ENCODE measurements at regions not wholly inside any gene's neighbourhood (a gene's known extent, or its start where the extent isn't known, plus 50 kb on each side); places are given as distances from the start of the nearest gene placed in this dataset.

- intact Hi-C loops (cut with DNase I) = no loop called here
- Histone ChIP-seq H3K27me3 (ENCODE audit: control insufficient read depth, insufficient read depth) (no peaks in the 10 kb centered on the region), H3K4me1 (ENCODE audit: control insufficient read depth, insufficient read depth, low read length) (no peaks in the 10 kb centered on the region), H3K27ac (ENCODE audit: low read length) (no peak overlapping the region), H3K9me3 (ENCODE audit: control insufficient read depth, low read length) (no peaks in the 10 kb centered on the region), H3K4me3 (ENCODE audit: low read length) (no peak overlapping the region)
- WGBS = 74% methylated on average over 3 of the region's 3 CpGs
- ATAC-seq (no peak), DNase-seq (no peak)
Observed at GRCh38 chr4:181989071-181989470, 254.1 kb upstream of the TENM3 start.

GRCh38 chr4:181991369-181992108 lies 251.7 kb upstream of the TENM3 start:
- Histone ChIP-seq H3K27me3 (ENCODE audit: control insufficient read depth, insufficient read depth) (no peaks in the 10 kb centered on the region), H3K4me1 (ENCODE audit: control insufficient read depth, insufficient read depth, low read length) (no peaks in the 10 kb centered on the region), H3K4me3 (ENCODE audit: low read length) (no peak overlapping the region), H3K27ac (ENCODE audit: low read length) (no peak overlapping the region), H3K9me3 (ENCODE audit: control insufficient read depth, low read length) (no peaks in the 10 kb centered on the region)
- DNase-seq = no peak
- WGBS = 83% methylated on average over 7 of the region's 7 CpGs
- no peak for ATAC-seq
- intact Hi-C loops (cut with DNase I) = no loop called here

GRCh38 chr4:181998398-181999295 lies 244.6 kb upstream of the TENM3 start:
- intact Hi-C loops (cut with DNase I) = no loop called here
- ATAC-seq = no peak
- 79% methylated on average over 5 of the region's 5 CpGs for WGBS

GRCh38 chr4:182000077-182000476 lies 243.1 kb upstream of the TENM3 start:
- H3K27me3 ChIP-seq (ENCODE audit: control insufficient read depth, insufficient read depth) = no peaks in the 10 kb centered on the region
- 80% methylated on average over 6 of the region's 6 CpGs for WGBS
- DNase-seq = no peak
- H3K27ac ChIP-seq (ENCODE audit: low read length) = no peak overlapping the region
- no peaks in the 10 kb centered on the region for H3K4me1 ChIP-seq (ENCODE audit: control insufficient read depth, insufficient read depth, low read length)
- H3K9me3 ChIP-seq (ENCODE audit: control insufficient read depth, low read length) = no peaks in the 10 kb centered on the region
- intact Hi-C loops (cut with DNase I) = no loop called here
- no peak for ATAC-seq
- H3K4me3 ChIP-seq (ENCODE audit: low read length) = no peak overlapping the region

More at GRCh38 chr4:181998398-181999295, 244.6 kb upstream of the TENM3 start:
- no peaks in the 10 kb centered on the region for H3K4me1 ChIP-seq (ENCODE audit: control insufficient read depth, insufficient read depth, low read length)
- H3K9me3 ChIP-seq (ENCODE audit: control insufficient read depth, low read length) = no peaks in the 10 kb centered on the region
- no peaks in the 10 kb centered on the region for H3K27me3 ChIP-seq (ENCODE audit: control insufficient read depth, insufficient read depth)
- no peak overlapping the region for H3K27ac ChIP-seq (ENCODE audit: low read length)
- DNase-seq = no peak
- no peak overlapping the region for H3K4me3 ChIP-seq (ENCODE audit: low read length)

GRCh38 chr4:182010876-182011275 lies 232.3 kb upstream of the TENM3 start:
- ATAC-seq = no peak
- no peaks in the 10 kb centered on the region for H3K4me1 ChIP-seq (ENCODE audit: control insufficient read depth, insufficient read depth, low read length)
- H3K27me3 ChIP-seq (ENCODE audit: control insufficient read depth, insufficient read depth) = no peaks in the 10 kb centered on the region
- WGBS = 81% methylated on average over 1 of the region's 1 CpG
- intact Hi-C loops (cut with DNase I) = no loop called here
- no peaks in the 10 kb centered on the region for H3K9me3 ChIP-seq (ENCODE audit: control insufficient read depth, low read length)
- no peak overlapping the region for H3K4me3 ChIP-seq (ENCODE audit: low read length)
- no peak for DNase-seq
- H3K27ac ChIP-seq (ENCODE audit: low read length) = no peak overlapping the region

- H3K27me3 ChIP-seq (ENCODE audit: control insufficient read depth, insufficient read depth) = no peaks in the 10 kb centered on the region
- no peak for DNase-seq
- H3K4me3 ChIP-seq (ENCODE audit: low read length) = no peak overlapping the region
- intact Hi-C loops (cut with DNase I) = no loop called here
- WGBS = 74% methylated on average over 5 of the region's 5 CpGs
- no peak overlapping the region for H3K27ac ChIP-seq (ENCODE audit: low read length)
- H3K9me3 ChIP-seq (ENCODE audit: control insufficient read depth, low read length) = no peaks in the 10 kb centered on the region
- no peak for ATAC-seq
- H3K4me1 ChIP-seq (ENCODE audit: control insufficient read depth, insufficient read depth, low read length) = no peaks in the 10 kb centered on the region
Observed at GRCh38 chr4:182014164-182014563, 229.0 kb upstream of the TENM3 start.

GRCh38 chr4:182015014-182015413 lies 228.2 kb upstream of the TENM3 start:
- Histone ChIP-seq H3K4me1 (ENCODE audit: control insufficient read depth, insufficient read depth, low read length) (no peaks in the 10 kb centered on the region), H3K9me3 (ENCODE audit: control insufficient read depth, low read length) (no peaks in the 10 kb centered on the region), H3K27me3 (ENCODE audit: control insufficient read depth, insufficient read depth) (no peaks in the 10 kb centered on the region), H3K27ac (ENCODE audit: low read length) (no peak overlapping the region), H3K4me3 (ENCODE audit: low read length) (no peak overlapping the region)
- no peak for ATAC-seq
- 89% methylated on average over 11 of the region's 11 CpGs for WGBS
- intact Hi-C loops (cut with DNase I) = no loop called here
- no peak for DNase-seq

GRCh38 chr4:182015893-182016292 lies 227.3 kb upstream of the TENM3 start:
- intact Hi-C loops (cut with DNase I) = no loop called here
- DNase-seq (no peak), ATAC-seq (no peak)
- Histone ChIP-seq H3K27me3 (ENCODE audit: control insufficient read depth, insufficient read depth) (no peaks in the 10 kb centered on the region), H3K9me3 (ENCODE audit: control insufficient read depth, low read length) (no peaks in the 10 kb centered on the region), H3K27ac (ENCODE audit: low read length) (no peak overlapping the region), H3K4me1 (ENCODE audit: control insufficient read depth, insufficient read depth, low read length) (no peaks in the 10 kb centered on the region), H3K4me3 (ENCODE audit: low read length) (no peak overlapping the region)
- 66% methylated on average over 6 of the region's 6 CpGs for WGBS

GRCh38 chr4:182017038-182017437 lies 226.2 kb upstream of the TENM3 start:
- H3K9me3 ChIP-seq (ENCODE audit: control insufficient read depth, low read length) = no peaks in the 10 kb centered on the region
- H3K27me3 ChIP-seq (ENCODE audit: control insufficient read depth, insufficient read depth) = no peaks in the 10 kb centered on the region
- intact Hi-C loops (cut with DNase I) = no loop called here
- no peak for ATAC-seq
- no peak for DNase-seq
- H3K4me3 ChIP-seq (ENCODE audit: low read length) = no peak overlapping the region
- H3K4me1 ChIP-seq (ENCODE audit: control insufficient read depth, insufficient read depth, low read length) = no peaks in the 10 kb centered on the region
- no peak overlapping the region for H3K27ac ChIP-seq (ENCODE audit: low read length)
- WGBS = 90% methylated on average over 5 of the region's 5 CpGs

GRCh38 chr4:182018691-182019090 lies 224.5 kb upstream of the TENM3 start:
- Histone ChIP-seq H3K27ac (ENCODE audit: low read length) (no peak overlapping the region), H3K27me3 (ENCODE audit: control insufficient read depth, insufficient read depth) (no peaks in the 10 kb centered on the region), H3K4me1 (ENCODE audit: control insufficient read depth, insufficient read depth, low read length) (no peaks in the 10 kb centered on the region), H3K4me3 (ENCODE audit: low read length) (no peak overlapping the region), H3K9me3 (ENCODE audit: control insufficient read depth, low read length) (no peaks in the 10 kb centered on the region)
- intact Hi-C loops (cut with DNase I) = no loop called here
- ATAC-seq (no peak), DNase-seq (no peak)
- 92% methylated on average over 2 of the region's 2 CpGs for WGBS

- no peak overlapping the region for H3K27ac ChIP-seq (ENCODE audit: low read length)
- DNase-seq (no peak), ATAC-seq (no peak)
- no peaks in the 10 kb centered on the region for H3K9me3 ChIP-seq (ENCODE audit: control insufficient read depth, low read length)
- no peaks in the 10 kb centered on the region for H3K4me1 ChIP-seq (ENCODE audit: control insufficient read depth, insufficient read depth, low read length)
- no peaks in the 10 kb centered on the region for H3K27me3 ChIP-seq (ENCODE audit: control insufficient read depth, insufficient read depth)
- intact Hi-C loops (cut with DNase I) = no loop called here
- no peak overlapping the region for H3K4me3 ChIP-seq (ENCODE audit: low read length)
- 73% methylated on average over 5 of the region's 5 CpGs for WGBS
Observed at GRCh38 chr4:182019148-182019652, 224.0 kb upstream of the TENM3 start.
